Glutamatergic neuron (in vitro differentiated cells): ENCODE measurements at regions not wholly inside any gene's neighbourhood (a gene's known extent, or its start where the extent isn't known, plus 50 kb on each side); places are given as distances from the start of the nearest gene placed in this dataset.
"Not testable (repeated sequence)": the region's sequence is repeated elsewhere in the genome, so short reads cannot be mapped to it uniquely, and the experiment has no call there.

Experiments
- DNase-seq: peaks from one replicate; pipeline ENCODE4 v3.0.0; 2022
- H3K27ac Mint-ChIP-seq: one replicate; pipeline ENCODE4 v1.8.0; 2020; ENCODE audit warnings: mild to moderate bottlenecking, mixed read lengths, inconsistent platforms; ENCODE audit not compliant: unreplicated experiment
- H3K27me3 Mint-ChIP-seq: one replicate; pipeline ENCODE4 v1.8.0; 2020; ENCODE audit warnings: mild to moderate bottlenecking, moderate library complexity, mixed read lengths, inconsistent platforms; ENCODE audit not compliant: unreplicated experiment
- H3K36me3 Mint-ChIP-seq: one replicate; pipeline ENCODE4 v1.8.0; 2020; ENCODE audit warnings: mild to moderate bottlenecking, mixed read lengths, inconsistent platforms; ENCODE audit not compliant: unreplicated experiment
- H3K4me1 Mint-ChIP-seq: one replicate; pipeline ENCODE4 v1.8.0; 2020; ENCODE audit warnings: mild to moderate bottlenecking, low read depth, mixed read lengths, inconsistent platforms; ENCODE audit not compliant: unreplicated experiment
- H3K4me3 Mint-ChIP-seq: one replicate; pipeline ENCODE4 v1.8.0; 2020; ENCODE audit warnings: mild to moderate bottlenecking, mixed read lengths, inconsistent platforms; ENCODE audit not compliant: unreplicated experiment
- H3K9me3 Mint-ChIP-seq: one replicate; pipeline ENCODE4 v1.8.0; 2020; ENCODE audit warnings: mild to moderate bottlenecking, moderate library complexity, mixed read lengths, inconsistent platforms; ENCODE audit not compliant: unreplicated experiment
- TF ChIP-seq, protein P1 (sequence below): fragments of 200-600 bp; sonication (generic); IDR thresholded peaks from one replicate; pipeline ENCODE4 v1.5.0; 2021; ENCODE audit not compliant: partially characterized antibody, unreplicated experiment

DNA sequence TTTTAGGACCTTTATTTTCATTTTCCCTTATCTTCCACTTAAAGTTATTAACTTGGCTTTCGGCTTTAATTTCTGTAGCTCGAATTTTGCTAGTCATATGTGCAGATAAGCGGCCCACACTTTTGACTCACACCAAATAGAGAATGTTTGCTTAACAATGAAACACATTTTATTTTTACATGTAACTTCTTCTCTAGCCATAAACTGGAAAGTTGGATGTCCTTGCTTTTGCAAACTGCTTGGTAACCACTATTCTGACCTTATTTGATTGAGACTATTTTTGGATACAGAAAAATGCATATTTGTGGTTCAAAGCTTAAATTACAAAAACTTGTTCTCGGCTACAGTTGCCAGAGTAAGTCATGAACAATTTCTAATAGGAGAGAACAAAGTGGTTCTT, 600.0 kb downstream of the KCTD12 start:
- Mint-ChIP-seq H3K36me3 (no peaks in the 10 kb centered on the region), H3K4me3 (no peak overlapping the region), H3K27me3 (no peaks in the 10 kb centered on the region), H3K4me1 (peaks cover 12% of the 10 kb centered on the region), H3K27ac (no peak overlapping the region), H3K9me3 (no peaks in the 10 kb centered on the region)
- TF ChIP-seq, protein P1, sequence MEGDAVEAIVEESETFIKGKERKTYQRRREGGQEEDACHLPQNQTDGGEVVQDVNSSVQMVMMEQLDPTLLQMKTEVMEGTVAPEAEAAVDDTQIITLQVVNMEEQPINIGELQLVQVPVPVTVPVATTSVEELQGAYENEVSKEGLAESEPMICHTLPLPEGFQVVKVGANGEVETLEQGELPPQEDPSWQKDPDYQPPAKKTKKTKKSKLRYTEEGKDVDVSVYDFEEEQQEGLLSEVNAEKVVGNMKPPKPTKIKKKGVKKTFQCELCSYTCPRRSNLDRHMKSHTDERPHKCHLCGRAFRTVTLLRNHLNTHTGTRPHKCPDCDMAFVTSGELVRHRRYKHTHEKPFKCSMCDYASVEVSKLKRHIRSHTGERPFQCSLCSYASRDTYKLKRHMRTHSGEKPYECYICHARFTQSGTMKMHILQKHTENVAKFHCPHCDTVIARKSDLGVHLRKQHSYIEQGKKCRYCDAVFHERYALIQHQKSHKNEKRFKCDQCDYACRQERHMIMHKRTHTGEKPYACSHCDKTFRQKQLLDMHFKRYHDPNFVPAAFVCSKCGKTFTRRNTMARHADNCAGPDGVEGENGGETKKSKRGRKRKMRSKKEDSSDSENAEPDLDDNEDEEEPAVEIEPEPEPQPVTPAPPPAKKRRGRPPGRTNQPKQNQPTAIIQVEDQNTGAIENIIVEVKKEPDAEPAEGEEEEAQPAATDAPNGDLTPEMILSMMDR: no peak
- DNase-seq: no peak

DNA sequence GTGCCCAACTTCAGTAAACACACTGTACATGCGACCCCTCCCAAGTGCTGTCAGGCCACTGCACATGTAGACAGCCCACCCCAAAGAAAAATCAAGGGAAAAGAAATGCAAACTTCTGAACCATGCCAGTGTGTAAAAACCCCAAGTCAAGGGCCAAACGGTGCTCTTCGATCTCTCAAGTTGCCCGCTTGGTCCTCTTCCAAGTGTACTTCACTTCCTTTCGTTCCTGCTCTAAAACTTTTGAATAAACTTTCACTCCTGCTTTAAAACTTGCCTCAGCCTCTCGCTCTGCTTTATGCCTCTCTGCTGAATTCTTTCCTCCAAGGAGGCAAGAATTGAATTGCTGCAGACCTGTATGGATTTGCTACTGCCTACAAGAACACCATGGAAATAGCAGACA, 600.7 kb downstream of the KCTD12 start:
- H3K36me3 Mint-ChIP-seq: no peaks in the 10 kb centered on the region
- peaks cover 7% of the 10 kb centered on the region for H3K4me1 Mint-ChIP-seq

DNA sequence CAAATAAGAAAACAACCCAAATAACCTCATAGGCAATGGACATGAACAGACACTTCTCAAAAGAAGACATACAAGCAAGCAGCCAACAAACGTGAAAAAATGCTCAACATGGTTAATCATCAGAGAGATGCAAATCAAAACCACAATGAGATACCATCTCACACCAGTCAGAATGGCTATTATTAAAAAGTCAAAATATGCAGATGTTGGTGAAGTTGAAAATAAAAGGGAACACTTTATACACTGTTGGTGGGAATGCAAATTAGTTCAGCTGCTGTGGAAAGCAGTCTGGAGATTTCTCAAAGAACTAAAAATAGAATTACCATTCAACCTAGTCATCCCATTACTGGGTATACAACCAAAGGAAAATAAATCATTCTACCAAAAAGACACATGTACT, 606.4 kb downstream of the KCTD12 start:
- not testable (repeated sequence) for DNase-seq, H3K27ac Mint-ChIP-seq, H3K9me3 Mint-ChIP-seq, H3K36me3 Mint-ChIP-seq, H3K4me1 Mint-ChIP-seq, H3K4me3 Mint-ChIP-seq, H3K27me3 Mint-ChIP-seq

More for the DNA sequence above, 600.7 kb downstream of the KCTD12 start:
- Mint-ChIP-seq H3K4me3 (no peak overlapping the region), H3K9me3 (no peaks in the 10 kb centered on the region), H3K27me3 (no peaks in the 10 kb centered on the region), H3K27ac (no peak overlapping the region)
- TF ChIP-seq, protein P1: no peak
- no peak for DNase-seq

DNA sequence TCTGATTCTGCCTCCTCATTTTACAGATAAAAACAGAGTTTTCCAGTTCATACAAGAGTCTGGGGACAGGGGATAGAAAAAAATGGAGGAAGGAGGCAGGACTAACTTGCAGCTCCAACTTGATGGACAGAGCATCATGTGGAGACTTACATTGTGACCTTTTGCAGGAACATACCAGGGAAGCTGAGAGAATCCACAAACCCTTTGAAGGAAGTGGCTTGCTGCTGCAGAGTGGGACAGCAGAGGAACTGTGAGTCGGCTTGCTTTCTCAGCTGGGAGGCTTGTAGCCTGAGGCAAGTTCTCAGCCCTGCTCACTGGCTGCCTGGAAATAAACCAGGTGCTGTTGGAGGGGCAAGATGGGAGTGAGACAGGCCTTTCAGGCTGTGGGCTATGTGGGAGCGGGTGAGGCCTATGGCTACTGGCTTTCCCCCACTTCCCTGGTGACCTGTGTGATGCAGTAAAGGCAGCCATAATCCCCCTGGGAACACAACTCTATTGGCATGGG, 614.4 kb downstream of the KCTD12 start:
- TF ChIP-seq, protein P1: no peak
- Mint-ChIP-seq H3K4me1 (no peaks in the 10 kb centered on the region), H3K27ac (no peak overlapping the region), H3K4me3 (no peak overlapping the region), H3K9me3 (peaks cover 4% of the 10 kb centered on the region), H3K27me3 (peaks cover 2% of the 10 kb centered on the region), H3K36me3 (no peaks in the 10 kb centered on the region)
- no peak for DNase-seq

DNA sequence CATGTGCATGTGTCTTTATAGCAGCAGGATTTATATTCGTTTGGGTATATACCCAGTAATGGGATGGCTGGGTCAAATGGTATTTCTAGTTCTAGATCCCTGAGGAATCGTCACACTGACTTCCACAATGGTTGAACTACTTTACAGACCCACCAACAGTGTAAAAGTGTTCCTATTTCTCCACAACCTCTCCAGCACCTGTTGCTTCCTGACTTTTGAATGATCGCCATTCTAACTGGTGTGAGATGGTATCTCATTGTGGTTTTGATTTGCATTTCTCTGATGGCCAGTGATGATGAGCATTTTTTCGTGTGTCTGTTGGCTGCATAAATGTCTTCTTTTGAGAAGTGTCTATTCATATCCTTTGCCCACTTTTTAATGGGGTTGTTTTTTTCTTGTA, 617.9 kb downstream of the KCTD12 start:
- not testable (repeated sequence) for H3K9me3 Mint-ChIP-seq, H3K27me3 Mint-ChIP-seq, H3K36me3 Mint-ChIP-seq, H3K27ac Mint-ChIP-seq, DNase-seq, H3K4me1 Mint-ChIP-seq, H3K4me3 Mint-ChIP-seq

DNA sequence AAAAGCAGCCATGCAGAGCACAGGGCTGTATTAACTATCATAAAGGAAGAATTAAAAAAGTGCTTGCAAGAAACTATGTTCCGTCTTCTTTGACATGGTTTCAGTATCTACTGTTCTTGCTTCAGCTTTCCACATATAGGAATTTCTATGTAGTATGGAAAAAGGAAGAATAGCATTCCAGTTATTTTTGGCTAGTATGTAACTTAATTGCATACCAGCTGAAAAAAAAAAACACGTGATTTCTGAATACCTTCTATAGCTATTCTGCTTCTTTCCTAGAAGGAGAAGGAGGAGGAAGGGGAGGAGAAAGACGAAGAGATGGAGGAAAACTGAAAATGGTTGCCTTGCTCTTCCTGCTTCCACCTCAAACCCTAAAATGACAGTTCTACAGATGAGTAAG, 619.0 kb downstream of the KCTD12 start:
- no peak for DNase-seq
- no peaks in the 10 kb centered on the region for H3K36me3 Mint-ChIP-seq
- no peaks in the 10 kb centered on the region for H3K9me3 Mint-ChIP-seq
- no peak overlapping the region for H3K27ac Mint-ChIP-seq
- H3K27me3 Mint-ChIP-seq: peaks cover 2% of the 10 kb centered on the region
- no peaks in the 10 kb centered on the region for H3K4me1 Mint-ChIP-seq
- TF ChIP-seq, protein P1: no peak
- H3K4me3 Mint-ChIP-seq: no peak overlapping the region
